ENCODE measurements at regions not wholly inside any gene's neighbourhood (a gene's known extent, or its start where the extent isn't known, plus 50 kb on each side); places are given as distances from the start of the nearest gene placed in this dataset.

- WGBS, 2 donors = 88 to 89% methylated on average over 3 of the region's 3 CpGs
- no peaks in the 10 kb centered on the region for H3K36me3 ChIP-seq
- TF ChIP-seq CTCF (IDR thresholded peaks at IDR 0.05) = no peak
- no peak for TF ChIP-seq EP300 (IDR thresholded peaks at IDR 0.05)
- no peak for TF ChIP-seq POLR2A (IDR thresholded peaks at IDR 0.05)
- no peak overlapping the region for H3K27ac ChIP-seq
- H3K4me1 ChIP-seq = no peaks in the 10 kb centered on the region
- no peaks in the 10 kb centered on the region for H3K9me3 ChIP-seq
- H3K27me3 ChIP-seq = no peaks in the 10 kb centered on the region
- no peak for DNase-seq
- intact Hi-C loops (cut with DNase I) = no loop called here
- no peak overlapping the region for H3K4me3 ChIP-seq
Measured at GRCh38 chr15:60083318-60083717, 79.2 kb downstream of the FOXB1 start.

GRCh38 chr15:60086681-60087429 is 82.7 kb downstream of the FOXB1 start:
- Histone ChIP-seq H3K27me3 (no peaks in the 10 kb centered on the region), H3K4me1 (no peaks in the 10 kb centered on the region), H3K36me3 (no peaks in the 10 kb centered on the region), H3K4me3 (no peak overlapping the region), H3K27ac (no peak overlapping the region), H3K9me3 (no peaks in the 10 kb centered on the region)
- intact Hi-C loops (cut with DNase I) = no loop called here
- TF ChIP-seq POLR2AphosphoS5 (IDR thresholded peaks at IDR 0.05) (no peak), CTCF (IDR thresholded peaks at IDR 0.05) (no peak), POLR2A (IDR thresholded peaks at IDR 0.05) (no peak), EP300 (IDR thresholded peaks at IDR 0.05) (no peak)
- 83 to 90% methylated on average over 8 of the region's 8 CpGs for WGBS, 2 donors
- DNase-seq = no peak

GRCh38 chr15:60087561-60087960 is 83.5 kb downstream of the FOXB1 start:
- Histone ChIP-seq H3K4me1 (no peaks in the 10 kb centered on the region), H3K4me3 (no peak overlapping the region), H3K9me3 (no peaks in the 10 kb centered on the region), H3K36me3 (no peaks in the 10 kb centered on the region), H3K27me3 (no peaks in the 10 kb centered on the region), H3K27ac (no peak overlapping the region)
- TF ChIP-seq POLR2AphosphoS5 (IDR thresholded peaks at IDR 0.05) (no peak), CTCF (IDR thresholded peaks at IDR 0.05) (no peak), EP300 (IDR thresholded peaks at IDR 0.05) (no peak), POLR2A (IDR thresholded peaks at IDR 0.05) (no peak)
- intact Hi-C loops (cut with DNase I) = no loop called here
- DNase-seq = no peak

GRCh38 chr15:60090747-60091146 is 86.6 kb downstream of the FOXB1 start:
- DNase-seq = no peak
- no peaks in the 10 kb centered on the region for H3K36me3 ChIP-seq
- H3K4me1 ChIP-seq = no peaks in the 10 kb centered on the region
- TF ChIP-seq POLR2A (IDR thresholded peaks at IDR 0.05) (no peak), EP300 (IDR thresholded peaks at IDR 0.05) (no peak), CTCF (IDR thresholded peaks at IDR 0.05) (no peak), POLR2AphosphoS5 (IDR thresholded peaks at IDR 0.05) (no peak)
- H3K27ac ChIP-seq = no peak overlapping the region
- intact Hi-C loops (cut with DNase I) = no loop called here
- no peaks in the 10 kb centered on the region for H3K9me3 ChIP-seq
- no peak overlapping the region for H3K4me3 ChIP-seq
- WGBS, 2 donors = 77 to 79% methylated on average over 3 of the region's 3 CpGs
- no peaks in the 10 kb centered on the region for H3K27me3 ChIP-seq

GRCh38 chr15:60091157-60091556 is 87.0 kb downstream of the FOXB1 start:
- WGBS, 2 donors = 89 to 90% methylated on average over 5 of the region's 5 CpGs
- no peaks in the 10 kb centered on the region for H3K27me3 ChIP-seq
- H3K36me3 ChIP-seq = no peaks in the 10 kb centered on the region
- no peak for DNase-seq
- intact Hi-C loops (cut with DNase I) = no loop called here
- no peak overlapping the region for H3K4me3 ChIP-seq
- no peak overlapping the region for H3K27ac ChIP-seq
- H3K9me3 ChIP-seq = no peaks in the 10 kb centered on the region
- TF ChIP-seq CTCF (IDR thresholded peaks at IDR 0.05) (no peak), POLR2AphosphoS5 (IDR thresholded peaks at IDR 0.05) (no peak), POLR2A (IDR thresholded peaks at IDR 0.05) (no peak), EP300 (IDR thresholded peaks at IDR 0.05) (no peak)
- no peaks in the 10 kb centered on the region for H3K4me1 ChIP-seq

Measured in sigmoid colon (tissue), 6 donors.